Heart right ventricle (tissue), 16 donors: ENCODE measurements at regions not wholly inside any gene's neighbourhood (a gene's known extent, or its start where the extent isn't known, plus 50 kb on each side); places are given as distances from the start of the nearest gene placed in this dataset.

ENCODE experiments used
- ATAC-seq, 8 donors: fragments of 200-7000 bp; cut with Tn5 transposase; one replicate each; pipeline ENCODE4 v1.9.1; 2020; ENCODE audit warnings: mild to moderate bottlenecking in 8 of 8, moderate library complexity in 8 of 8, moderate number of reproducible peaks in 1 of 8
- DNase-seq, 2 donors: peaks; one replicate each; pipeline ENCODE4 v3.0.0-alpha.2; 2020
- H3K27ac ChIP-seq, 10 donors: fragments of 200-600 bp; sonication (generic) in 2 of 10; one replicate each; pipeline versions ENCODE4 v1.5.0 to v1.8.0; 2020 to 2022; ENCODE audit warnings: mild to moderate bottlenecking in 3 of 10
- H3K27me3 ChIP-seq, 7 donors: fragments of 200-600 bp; one replicate each; pipeline ENCODE4 v1.8.0; 2021 to 2022; ENCODE audit warnings: mild to moderate bottlenecking in 2 of 7
- H3K36me3 ChIP-seq, 9 donors: fragments of 200-600 bp; sonication (generic) in 1 of 9; one replicate each; pipeline versions ENCODE4 v1.5.0 to v1.8.0; 2020 to 2022; ENCODE audit warnings: mild to moderate bottlenecking in 2 of 9
- H3K4me1 ChIP-seq, 9 donors: fragments of 200-600 bp; sonication (generic) in 1 of 9; one replicate each; pipeline versions ENCODE4 v1.5.0 to v1.8.0; 2020 to 2022; ENCODE audit warnings: mild to moderate bottlenecking in 4 of 9
- H3K4me3 ChIP-seq, 10 donors: fragments of 200-600 bp; sonication (generic) in 2 of 10; one replicate each; pipeline versions ENCODE4 v1.5.0 to v1.8.0; 2020 to 2022; ENCODE audit warnings: mild to moderate bottlenecking in 7 of 10, moderate library complexity in 2 of 10
- H3K9me3 ChIP-seq, 11 donors: fragments of 200-600 bp in 10 of 11; sonication (generic) in 2 of 11; one replicate each; pipeline versions ENCODE4 v1.5.0 to v1.8.0; 2013 to 2022; ENCODE audit warnings: mild to moderate bottlenecking in 2 of 11, control low read depth in 1 of 11, moderate library complexity in 1 of 11
- WGBS, 2 donors: extraction: QIAGEN DNeasy Blood & Tissue Kit; methylation state at CpG; one replicate each; pipeline ENCODE4 v1.1.7; 2013; ENCODE audit warnings: inconsistent platforms in 1 of 2; 5-methylcytosine and 5-hydroxymethylcytosine counted together
- intact Hi-C, 10 donors: fragments of 100-400 bp; cut with DNase I; formaldehyde crosslinking; loops; one replicate each; pipeline versions ENCODE4 v1.11.1 to v1.14.2; 2022
- TF ChIP-seq, protein P1 (sequence below), 9 donors: fragments of 200-600 bp; sonication (generic) in 2 of 9; IDR thresholded peaks; one replicate each; pipeline versions ENCODE4 v1.5.0 to v1.8.0; 2021 to 2022; ENCODE audit warnings: antibody characterized with exemption in 9 of 9, mild to moderate bottlenecking in 5 of 9, moderate library complexity in 1 of 9
- donor health status: Arrhythmogenic right ventricular cardiomyopathy.
- donor health status: ischemic (EF 13 %, LVEDD 7.1; RV severe dilation, severe dysfunction).
- donor health status: healthy with polysubstance abuse.
- donor health status: DM: no; HTN: yes; CAD: no.
- donor health status: DM: no; HTN: no; CAD: no.
- donor health status: ischemic (EF 25% LVEDD 6.9; RV normal size, moderate dysfunction).
- donor health status: ischemic (EF 25% LVEDD 5.7; RV mildly dilated, moderate dysfunction).
- donor health status: healthy.
- donor health status: DM: yes; HTN: yes; CAD: no.
- donor health status: Ischemic cardiomyopathy.
- donor health status: ischemic (EF 35%, LVEDD 5.7; RV mildly dilated, moderate dysfunction).
- donor health status: nonischemic (EF 11% LVEDD 7.7; RV severe dilation, severe dysfunction).
- donor health status: DM: yes; HTN: yes; CAD: no.
- donor health status: PGD.
- donor health status: ischemic (EF 29% LVEDD 5.4; RV normal size, mild dysfunction).
- donor health status: nonischemic (EF 23%, LVEDD 6.1; RV moderate dilation, normal function).

DNA sequence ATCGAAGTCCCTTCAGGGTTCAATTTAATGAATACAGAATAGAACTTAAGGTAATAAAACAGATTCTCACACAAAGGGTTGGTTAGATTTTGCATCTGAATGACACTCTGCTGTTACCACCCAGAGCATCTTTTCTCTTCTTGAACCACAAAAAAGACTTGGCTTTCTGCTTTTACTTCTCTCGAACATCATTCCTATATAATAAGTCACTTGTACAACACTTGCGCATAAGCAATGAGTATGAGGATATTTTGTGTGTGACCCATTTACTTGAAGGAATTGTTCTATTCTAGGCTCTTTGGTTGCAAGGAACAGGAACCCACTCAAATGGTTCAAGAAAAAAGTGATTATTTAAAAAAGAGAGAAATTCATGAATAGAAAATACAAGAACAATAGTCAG lies 126.2 kb downstream of the NUP35 start:
- TF ChIP-seq, protein P1, sequence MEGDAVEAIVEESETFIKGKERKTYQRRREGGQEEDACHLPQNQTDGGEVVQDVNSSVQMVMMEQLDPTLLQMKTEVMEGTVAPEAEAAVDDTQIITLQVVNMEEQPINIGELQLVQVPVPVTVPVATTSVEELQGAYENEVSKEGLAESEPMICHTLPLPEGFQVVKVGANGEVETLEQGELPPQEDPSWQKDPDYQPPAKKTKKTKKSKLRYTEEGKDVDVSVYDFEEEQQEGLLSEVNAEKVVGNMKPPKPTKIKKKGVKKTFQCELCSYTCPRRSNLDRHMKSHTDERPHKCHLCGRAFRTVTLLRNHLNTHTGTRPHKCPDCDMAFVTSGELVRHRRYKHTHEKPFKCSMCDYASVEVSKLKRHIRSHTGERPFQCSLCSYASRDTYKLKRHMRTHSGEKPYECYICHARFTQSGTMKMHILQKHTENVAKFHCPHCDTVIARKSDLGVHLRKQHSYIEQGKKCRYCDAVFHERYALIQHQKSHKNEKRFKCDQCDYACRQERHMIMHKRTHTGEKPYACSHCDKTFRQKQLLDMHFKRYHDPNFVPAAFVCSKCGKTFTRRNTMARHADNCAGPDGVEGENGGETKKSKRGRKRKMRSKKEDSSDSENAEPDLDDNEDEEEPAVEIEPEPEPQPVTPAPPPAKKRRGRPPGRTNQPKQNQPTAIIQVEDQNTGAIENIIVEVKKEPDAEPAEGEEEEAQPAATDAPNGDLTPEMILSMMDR (IDR thresholded peaks at IDR 0.05): no peak
- DNase-seq (no peak), ATAC-seq (no peak)
- H3K27ac ChIP-seq: no peak overlapping the region
- H3K27me3 ChIP-seq: no peaks in the 10 kb centered on the region
- no peaks in the 10 kb centered on the region for H3K9me3 ChIP-seq
- no peaks in the 10 kb centered on the region for H3K36me3 ChIP-seq
- WGBS, 2 donors: 88 to 92% methylated on average over 3 of the region's 3 CpGs
- H3K4me1 ChIP-seq: no peaks in the 10 kb centered on the region
- H3K4me3 ChIP-seq: no peak overlapping the region
- intact Hi-C loops: no loop called here

DNA sequence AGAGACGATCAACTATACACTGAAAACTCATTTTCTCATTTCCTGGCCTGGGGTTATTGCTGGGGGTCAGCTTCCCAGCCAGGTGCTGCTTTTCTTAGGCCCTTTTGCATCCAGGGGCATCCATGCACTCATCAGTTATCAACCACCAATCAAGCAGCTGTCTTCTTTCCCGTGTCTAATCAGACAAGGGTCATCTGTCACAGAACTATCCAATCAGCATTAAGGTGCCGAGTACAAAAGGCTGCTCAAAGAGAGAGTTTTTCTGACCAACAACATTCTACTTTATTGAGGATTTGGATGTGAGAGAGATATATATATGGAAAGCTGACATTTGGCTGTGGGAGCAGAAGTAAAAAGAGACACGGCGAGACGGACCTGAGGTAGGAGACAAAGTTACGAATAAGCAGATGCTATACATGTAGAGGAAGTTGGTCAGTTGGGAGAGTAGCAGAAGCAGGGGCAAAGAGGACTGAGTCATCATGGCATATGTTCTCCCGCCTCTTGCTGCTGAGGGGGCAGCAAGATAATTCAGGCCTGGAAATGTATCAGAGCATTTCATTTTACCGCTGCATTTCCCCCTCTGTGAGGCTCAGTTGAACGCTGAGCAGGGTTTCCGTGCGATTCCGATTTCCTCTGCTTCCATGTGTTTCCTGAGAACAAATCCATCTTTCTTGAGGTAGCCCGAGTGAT lies 129.3 kb downstream of the NUP35 start:
- no peak overlapping the region for H3K4me3 ChIP-seq

DNA sequence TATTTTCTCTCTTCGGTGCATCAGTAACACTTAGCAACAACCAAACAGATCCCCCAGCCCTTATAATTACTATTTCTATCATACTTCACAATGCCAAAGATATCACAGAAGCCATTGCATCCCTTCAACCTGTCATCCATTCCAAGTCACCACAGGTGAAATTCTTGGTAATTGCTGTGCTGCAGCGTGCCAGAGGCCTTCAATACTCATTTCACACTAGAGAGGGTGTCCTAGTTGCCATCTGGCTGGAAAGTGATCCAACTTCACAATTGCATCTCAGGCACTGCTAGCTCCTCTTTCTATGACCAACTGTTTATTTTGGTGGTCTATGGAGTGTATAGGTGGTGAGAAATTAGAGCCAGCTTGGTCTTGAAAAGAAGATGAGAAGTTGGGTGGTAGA lies 131.2 kb downstream of the NUP35 start:
- H3K4me3 ChIP-seq: no peak overlapping the region
- no peak overlapping the region for H3K27ac ChIP-seq
- no peaks in the 10 kb centered on the region for H3K27me3 ChIP-seq
- WGBS, 2 donors: 58 to 68% methylated on average over 2 of the region's 2 CpGs
- intact Hi-C loops: no loop called here
- TF ChIP-seq, protein P1 (IDR thresholded peaks at IDR 0.05): no peak
- no peaks in the 10 kb centered on the region for H3K9me3 ChIP-seq
- no peak for ATAC-seq
- no peaks in the 10 kb centered on the region for H3K4me1 ChIP-seq
- DNase-seq: no peak
- H3K36me3 ChIP-seq: no peaks in the 10 kb centered on the region

More for the DNA sequence above, 129.3 kb downstream of the NUP35 start:
- Histone ChIP-seq H3K9me3 (no peaks in the 10 kb centered on the region), H3K27ac (no peak overlapping the region), H3K36me3 (no peaks in the 10 kb centered on the region), H3K27me3 (no peaks in the 10 kb centered on the region), H3K4me1 (no peaks in the 10 kb centered on the region)
- no peak for ATAC-seq
- WGBS, 2 donors: 65 to 72% methylated on average over 14 of the region's 14 CpGs
- no peak for DNase-seq
- TF ChIP-seq, protein P1 (IDR thresholded peaks at IDR 0.05): no peak
- intact Hi-C loops: no loop called here

DNA sequence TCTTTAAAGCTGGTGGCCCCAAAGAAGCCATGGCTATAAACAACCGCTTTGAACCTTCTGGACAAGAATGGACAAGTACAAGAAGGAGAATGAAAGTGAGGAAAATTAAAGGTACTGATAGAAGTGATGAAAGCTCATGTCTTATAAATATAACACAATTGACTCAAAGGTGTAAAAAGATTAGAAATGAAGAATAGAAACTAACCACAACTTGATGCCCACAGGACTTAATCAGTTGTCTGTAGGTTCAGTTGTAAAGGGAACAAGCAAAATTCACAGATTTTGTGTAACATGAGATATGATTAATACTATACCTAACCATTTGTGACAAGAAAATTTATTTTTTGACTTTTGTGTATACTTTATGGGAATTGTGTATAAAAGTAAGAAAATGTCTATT lies 135.7 kb downstream of the NUP35 start:
- 89 to 97% methylated on average over 1 of the region's 1 CpG for WGBS, 2 donors
- Histone ChIP-seq H3K36me3 (no peaks in the 10 kb centered on the region), H3K27me3 (no peaks in the 10 kb centered on the region), H3K9me3 (peaks cover 0 to 7% (median 0%) of the 10 kb centered on the region in 11 donors), H3K4me1 (no peaks in the 10 kb centered on the region), H3K4me3 (no peak overlapping the region), H3K27ac (no peak overlapping the region)
- DNase-seq (no peak), ATAC-seq (no peak)
- intact Hi-C loops: no loop called here
- TF ChIP-seq, protein P1 (IDR thresholded peaks at IDR 0.05): no peak
